GM18505 (cell line): ENCODE measurements at regions not wholly inside any gene's neighbourhood (a gene's known extent, or its start where the extent isn't known, plus 50 kb on each side); places are given as distances from the start of the nearest gene placed in this dataset.
"Not testable (repeated sequence)": the region's sequence is repeated elsewhere in the genome, so short reads cannot be mapped to it uniquely, and the experiment has no call there.

Source experiments
- ATAC-seq: cut with Tn5 transposase; IDR thresholded peaks from one replicate; pipeline ENCODE4 v1.9.1; 2021; ENCODE audit not compliant: unreplicated experiment
- POLR2A ChIP-seq: IDR thresholded peaks from 4 replicates; pipeline ENCODE4 v1.6.1; 2011; ENCODE audit warnings: borderline replicate concordance; ENCODE audit not compliant: insufficient read depth, insufficient read length; ENCODE audit errors: extremely low read depth

GRCh38 chr13:62130062-62130970 is 714.7 kb upstream of the PCDH20 start:
- no peak for ATAC-seq
- TF ChIP-seq POLR2A: no peak

- TF ChIP-seq POLR2A: no peak
- ATAC-seq: no peak
Measured at GRCh38 chr13:62129000-62129551, 713.4 kb upstream of the PCDH20 start.

- no peak for TF ChIP-seq POLR2A
- ATAC-seq: no peak
Measured at GRCh38 chr13:62126400-62126799, 710.8 kb upstream of the PCDH20 start.

GRCh38 chr13:62125451-62125850 is 709.8 kb upstream of the PCDH20 start:
- TF ChIP-seq POLR2A: no peak
- no peak for ATAC-seq

- ATAC-seq: no peak
- TF ChIP-seq POLR2A: no peak
Measured at GRCh38 chr13:62123409-62123808, 707.8 kb upstream of the PCDH20 start.

GRCh38 chr13:62122434-62122833 is 706.8 kb upstream of the PCDH20 start:
- no peak for ATAC-seq
- no peak for TF ChIP-seq POLR2A

GRCh38 chr13:62119739-62120700 is 704.4 kb upstream of the PCDH20 start:
- no peak for TF ChIP-seq POLR2A
- ATAC-seq: no peak

GRCh38 chr13:62115831-62116230 is 700.2 kb upstream of the PCDH20 start:
- TF ChIP-seq POLR2A: no peak
- ATAC-seq: no peak

GRCh38 chr13:62113179-62113578 is 697.5 kb upstream of the PCDH20 start:
- no peak for ATAC-seq

GRCh38 chr13:62110079-62110478 is 694.4 kb upstream of the PCDH20 start:
- ATAC-seq: no peak
- TF ChIP-seq POLR2A: no peak

More at GRCh38 chr13:62113179-62113578, 697.5 kb upstream of the PCDH20 start:
- TF ChIP-seq POLR2A: no peak

- not testable (repeated sequence) for ATAC-seq
Measured at GRCh38 chr13:62104136-62104535, 688.5 kb upstream of the PCDH20 start.

- no peak for TF ChIP-seq POLR2A
- no peak for ATAC-seq
Measured at GRCh38 chr13:62096652-62097051, 681.0 kb upstream of the PCDH20 start.

- TF ChIP-seq POLR2A: no peak
- no peak for ATAC-seq
Measured at GRCh38 chr13:62094932-62095331, 679.3 kb upstream of the PCDH20 start.
